CD14-positive monocyte (primary cell): ENCODE measurements at regions not wholly inside any gene's neighbourhood (a gene's known extent, or its start where the extent isn't known, plus 50 kb on each side); places are given as distances from the start of the nearest gene placed in this dataset.

ENCODE experiments used
- DNase-seq, 3 donors: peaks; one replicate each; pipeline ENCODE4 v3.0.0-alpha.2; 2011 to 2022
- H2AFZ ChIP-seq: 2 replicates; pipeline ENCODE4 v1.6.0; 2012; ENCODE audit warnings: mild to moderate bottlenecking, low read depth, low read length, inconsistent platforms; ENCODE audit not compliant: insufficient read depth, poor library complexity, severe bottlenecking
- H3K27ac ChIP-seq, 2 donors: 1 replicate in 1 of 2; 2 replicates in 1 of 2; pipeline ENCODE4 v1.5.1; 2012 to 2013; ENCODE audit warnings: low read length in 2 of 2, control low read depth in 1 of 2, inconsistent platforms in 1 of 2, low read depth in 1 of 2, mild to moderate bottlenecking in 1 of 2
- H3K27me3 ChIP-seq, 2 donors: one replicate each; pipeline versions ENCODE4 v1.6.0 to v1.6.1; 2011 to 2013; ENCODE audit warnings: low read length in 2 of 2; ENCODE audit not compliant: control insufficient read depth in 2 of 2, insufficient read depth in 2 of 2
- H3K36me3 ChIP-seq, 2 donors: replicated peaks in 1 of 2; 1 replicate in 1 of 2; 2 replicates in 1 of 2; pipeline versions ENCODE4 v1.5.1 to v1.6.1; 2012 to 2013; ENCODE audit warnings: low read length in 2 of 2, control low read depth in 1 of 2, inconsistent platforms in 1 of 2, mild to moderate bottlenecking in 1 of 2; ENCODE audit not compliant: insufficient read depth in 2 of 2, control insufficient read depth in 1 of 2
- H3K4me1 ChIP-seq, 2 donors: 1 replicate in 1 of 2; 2 replicates in 1 of 2; pipeline versions ENCODE4 v1.5.1 to v1.6.1; 2012 to 2013; ENCODE audit warnings: low read length in 2 of 2, control low read depth in 1 of 2, inconsistent platforms in 1 of 2, mild to moderate bottlenecking in 1 of 2, moderate library complexity in 1 of 2; ENCODE audit not compliant: insufficient read depth in 2 of 2, control insufficient read depth in 1 of 2
- H3K4me2 ChIP-seq: replicated peaks from 2 replicates; pipeline ENCODE3; 2012; ENCODE audit warnings: low read length, moderate library complexity, mild to moderate bottlenecking; ENCODE audit not compliant: poor library complexity, severe bottlenecking; ENCODE audit errors: extremely low read depth
- H3K4me3 ChIP-seq, 3 experiments: fragments of 200-600 bp in 1 of 3; sonication (generic) in 1 of 3; replicated peaks in 1 of 3; 1 replicate in 2 of 3; 2 replicates in 1 of 3; pipeline ENCODE4 v1.5.1; 2011 to 2013; ENCODE audit warnings: low read length in 3 of 3, mild to moderate bottlenecking in 3 of 3, control low read depth in 2 of 3, low read depth in 2 of 3, inconsistent platforms in 1 of 3, moderate library complexity in 1 of 3
- H3K79me2 ChIP-seq: 2 replicates; pipeline ENCODE4 v1.6.0; 2012; ENCODE audit warnings: mild to moderate bottlenecking, control low read depth, inconsistent platforms, low read length, moderate library complexity; ENCODE audit not compliant: insufficient read depth
- H3K9ac ChIP-seq: 2 replicates; pipeline ENCODE4 v1.6.0; 2017; ENCODE audit warnings: low read length, mild to moderate bottlenecking; ENCODE audit not compliant: insufficient read depth, poor library complexity, severe bottlenecking
- H3K9me3 ChIP-seq, 2 donors: replicated peaks in 1 of 2; 1 replicate in 1 of 2; 2 replicates in 1 of 2; pipeline versions ENCODE4 v1.5.1 to v1.6.1; 2012 to 2013; ENCODE audit warnings: low read length in 2 of 2, control low read depth in 1 of 2; ENCODE audit not compliant: control insufficient read depth in 1 of 2, insufficient read depth in 1 of 2
- H4K20me1 ChIP-seq: 2 replicates; pipeline ENCODE4 v1.6.0; 2012; ENCODE audit warnings: mild to moderate bottlenecking, low read length, control low read depth, moderate library complexity; ENCODE audit not compliant: insufficient read depth
- H3K27ac Mint-ChIP-seq, 7 donors: one replicate each; pipeline ENCODE4 v1.8.0; 2020; ENCODE audit warnings: mild to moderate bottlenecking in 7 of 7, mixed read lengths in 7 of 7, moderate library complexity in 6 of 7, inconsistent platforms in 2 of 7
- H3K27me3 Mint-ChIP-seq, 3 donors: one replicate each; pipeline ENCODE4 v1.8.0; 2021 to 2022; ENCODE audit warnings: low read depth in 3 of 3, mild to moderate bottlenecking in 3 of 3, mixed read lengths in 3 of 3, moderate library complexity in 3 of 3, inconsistent platforms in 1 of 3
- H3K36me3 Mint-ChIP-seq, 2 donors: one replicate each; pipeline ENCODE4 v1.8.0; 2020; ENCODE audit warnings: mixed read lengths in 2 of 2, inconsistent platforms in 1 of 2, mild to moderate bottlenecking in 1 of 2
- H3K4me1 Mint-ChIP-seq: one replicate; pipeline ENCODE4 v1.8.0; 2020; ENCODE audit warnings: mild to moderate bottlenecking, mixed read lengths
- H3K4me3 Mint-ChIP-seq, 2 donors: one replicate each; pipeline ENCODE4 v1.8.0; 2020; ENCODE audit warnings: mild to moderate bottlenecking in 2 of 2, mixed read lengths in 2 of 2, moderate library complexity in 1 of 2
- H3K9me3 Mint-ChIP-seq, 7 donors: one replicate each; pipeline ENCODE4 v1.8.0; 2020 to 2022; ENCODE audit warnings: mixed read lengths in 7 of 7, mild to moderate bottlenecking in 6 of 7, moderate library complexity in 6 of 7, inconsistent platforms in 2 of 7
- WGBS: methylation state at CpG from one replicate; pipeline ENCODE4 v1.1.5; 2013; ENCODE audit warnings: missing lambda C conversion rate; ENCODE audit not compliant: insufficient coverage; 5-methylcytosine and 5-hydroxymethylcytosine counted together
- intact Hi-C, 2 donors: fragments of 100-400 bp; cut with micrococcal nuclease; formaldehyde crosslinking; loops; one replicate each; pipeline versions ENCODE4 v1.15.0 to v1.15.1; 2023
- TF ChIP-seq, protein P1 (sequence below): fragments of 200-600 bp; IDR thresholded peaks from one replicate; pipeline ENCODE4 v1.8.0; 2022; ENCODE audit warnings: antibody characterized with exemption, mild to moderate bottlenecking

DNA sequence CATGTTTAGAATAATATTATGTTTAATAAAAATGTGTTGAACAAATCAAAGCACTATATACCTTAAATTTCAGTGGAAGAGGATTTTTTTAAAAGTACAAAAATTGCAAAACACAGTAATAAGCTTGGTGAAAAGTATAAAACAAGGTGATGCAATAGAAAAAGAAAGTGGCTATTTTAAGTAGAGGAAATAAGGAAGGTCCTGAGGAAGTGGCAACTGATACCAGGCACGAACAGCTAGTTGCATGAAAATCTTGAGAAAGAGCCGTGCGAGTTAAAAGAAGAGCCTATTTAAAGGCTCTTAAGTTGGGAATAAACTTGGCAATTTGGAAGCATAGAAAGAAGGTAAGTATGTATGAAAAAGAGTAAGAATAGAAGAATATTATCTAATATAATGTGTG is 1679.3 kb downstream of the LRRC4C start:
- no peak overlapping the region for H3K9ac ChIP-seq
- DNase-seq: peak in 2 of 3 donors; percentile 12 to 38
- H3K27ac ChIP-seq: no peak overlapping the region
- peaks cover 8 to 9% of the 10 kb centered on the region in 2 donors for H3K4me1 ChIP-seq
- Mint-ChIP-seq H3K36me3 (no peaks in the 10 kb centered on the region), H3K4me1 (peaks cover 18% of the 10 kb centered on the region), H3K27me3 (no peaks in the 10 kb centered on the region), H3K27ac (peak overlapping the region in 4 of 7 donors; percentile 1 to 63 (median 58)), H3K9me3 (peaks cover 2 to 15% (median 11%) of the 10 kb centered on the region in 7 donors), H3K4me3 (peak overlapping the region in 1 of 2 donors; percentile 80)
- H3K79me2 ChIP-seq: no peaks in the 10 kb centered on the region
- H3K27me3 ChIP-seq: no peaks in the 10 kb centered on the region
- peak overlapping the region in 1 of 3 experiments; percentile 18 for H3K4me3 ChIP-seq
- H2AFZ ChIP-seq: no peak overlapping the region
- H3K4me2 ChIP-seq: peak overlapping the region; percentile 29
- H3K36me3 ChIP-seq: no peaks in the 10 kb centered on the region
- peaks cover 0 to 7% of the 10 kb centered on the region in 2 donors for H3K9me3 ChIP-seq
- intact Hi-C loops: no loop called here
- WGBS: 0% methylated on average over 1 of the region's 3 CpGs
- TF ChIP-seq, protein P1, sequence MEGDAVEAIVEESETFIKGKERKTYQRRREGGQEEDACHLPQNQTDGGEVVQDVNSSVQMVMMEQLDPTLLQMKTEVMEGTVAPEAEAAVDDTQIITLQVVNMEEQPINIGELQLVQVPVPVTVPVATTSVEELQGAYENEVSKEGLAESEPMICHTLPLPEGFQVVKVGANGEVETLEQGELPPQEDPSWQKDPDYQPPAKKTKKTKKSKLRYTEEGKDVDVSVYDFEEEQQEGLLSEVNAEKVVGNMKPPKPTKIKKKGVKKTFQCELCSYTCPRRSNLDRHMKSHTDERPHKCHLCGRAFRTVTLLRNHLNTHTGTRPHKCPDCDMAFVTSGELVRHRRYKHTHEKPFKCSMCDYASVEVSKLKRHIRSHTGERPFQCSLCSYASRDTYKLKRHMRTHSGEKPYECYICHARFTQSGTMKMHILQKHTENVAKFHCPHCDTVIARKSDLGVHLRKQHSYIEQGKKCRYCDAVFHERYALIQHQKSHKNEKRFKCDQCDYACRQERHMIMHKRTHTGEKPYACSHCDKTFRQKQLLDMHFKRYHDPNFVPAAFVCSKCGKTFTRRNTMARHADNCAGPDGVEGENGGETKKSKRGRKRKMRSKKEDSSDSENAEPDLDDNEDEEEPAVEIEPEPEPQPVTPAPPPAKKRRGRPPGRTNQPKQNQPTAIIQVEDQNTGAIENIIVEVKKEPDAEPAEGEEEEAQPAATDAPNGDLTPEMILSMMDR: no peak
- no peaks in the 10 kb centered on the region for H4K20me1 ChIP-seq

DNA sequence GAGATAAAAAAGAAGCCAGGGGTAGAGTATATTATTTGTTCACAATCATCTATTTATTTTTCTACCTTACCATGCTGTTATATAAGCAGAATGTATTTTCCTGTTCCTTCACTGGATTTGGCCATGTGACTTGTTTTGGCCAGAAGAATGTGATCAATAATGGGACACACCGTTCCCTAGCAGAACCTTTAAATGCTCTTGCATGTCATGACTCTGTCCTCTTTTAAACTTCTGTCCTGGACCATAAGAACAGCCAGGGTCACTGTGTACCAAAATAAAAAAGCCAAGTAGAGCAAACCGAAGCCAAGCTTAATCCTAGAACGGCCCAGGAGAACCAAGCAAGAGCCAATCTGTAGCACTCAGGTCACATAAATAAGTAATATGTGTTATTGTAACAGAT is 1682.4 kb downstream of the LRRC4C start:
- H3K36me3 Mint-ChIP-seq: no peaks in the 10 kb centered on the region
- TF ChIP-seq, protein P1: no peak
- H2AFZ ChIP-seq: no peak overlapping the region
- H3K79me2 ChIP-seq: no peaks in the 10 kb centered on the region
- H3K36me3 ChIP-seq: no peaks in the 10 kb centered on the region
- no peak overlapping the region for H3K4me2 ChIP-seq
- no peaks in the 10 kb centered on the region for H3K27me3 Mint-ChIP-seq
- H3K9ac ChIP-seq: no peak overlapping the region
- no peak for DNase-seq
- H3K27me3 ChIP-seq: no peaks in the 10 kb centered on the region
- peaks cover 0 to 6% (median 2%) of the 10 kb centered on the region in 7 donors for H3K9me3 Mint-ChIP-seq
- H3K4me3 Mint-ChIP-seq: no peak overlapping the region
- no peak overlapping the region for H3K4me3 ChIP-seq
- H3K4me1 ChIP-seq: peaks cover 8 to 9% of the 10 kb centered on the region in 2 donors
- intact Hi-C loops: no loop called here
- H3K4me1 Mint-ChIP-seq: peaks cover 19% of the 10 kb centered on the region
- no peaks in the 10 kb centered on the region for H4K20me1 ChIP-seq
- H3K9me3 ChIP-seq: no peaks in the 10 kb centered on the region
- H3K27ac ChIP-seq: no peak overlapping the region
- H3K27ac Mint-ChIP-seq: no peak overlapping the region
- 80% methylated on average over 1 of the region's 3 CpGs for WGBS
